ENCODE measurements at regions not wholly inside any gene's neighbourhood (a gene's known extent, or its start where the extent isn't known, plus 50 kb on each side); places are given as distances from the start of the nearest gene placed in this dataset.
A peak's percentile ranks its signal among the peaks of the same experiment; 100 is the strongest.

- no peaks in the 10 kb centered on the region for H3K27me3 ChIP-seq (ENCODE audit: low read length)
- TF ChIP-seq EZH2phosphoT487 (conservative IDR thresholded peaks at IDR 0.05; ENCODE audit: low read length), result no peak
- no peak for TF ChIP-seq CTCF (IDR thresholded peaks at IDR 0.05; ENCODE audit: insufficient read depth, low read length, poor library complexity, severe bottlenecking)
- no peak overlapping the region for H3K9ac ChIP-seq (ENCODE audit: low read length)
- H3K27ac ChIP-seq (ENCODE audit: low read depth, low read length), result no peak overlapping the region
- H2AFZ ChIP-seq (ENCODE audit: low read depth, low read length, severe bottlenecking), result peak overlapping the region; percentile 28
- H3K36me3 ChIP-seq (ENCODE audit: low read length), result no peaks in the 10 kb centered on the region
- no peaks in the 10 kb centered on the region for H3K9me3 ChIP-seq (ENCODE audit: insufficient read depth, low read length)
- no peaks in the 10 kb centered on the region for H4K20me1 ChIP-seq (ENCODE audit: low read depth, low read length)
- no peaks in the 10 kb centered on the region for H3K9me2 ChIP-seq (replicated peaks; ENCODE audit: insufficient read depth, low read length)
- no peaks in the 10 kb centered on the region for H3K79me2 ChIP-seq (ENCODE audit: insufficient read depth, low read length)
- no peak overlapping the region for H3K4me3 ChIP-seq (ENCODE audit: insufficient read depth, low read length, poor library complexity, severe bottlenecking)
- no peak overlapping the region for H3K4me2 ChIP-seq (ENCODE audit: low read depth, low read length, poor library complexity, severe bottlenecking)
- no peaks in the 10 kb centered on the region for H3F3A ChIP-seq (ENCODE audit: insufficient read depth)
Observed at GRCh38 chr1:79588719-79589118, 582.2 kb upstream of the ADGRL4 start.

- H4K20me1 ChIP-seq (ENCODE audit: low read depth, low read length), result no peaks in the 10 kb centered on the region
- no peak overlapping the region for H2AFZ ChIP-seq (ENCODE audit: low read depth, low read length, severe bottlenecking)
- no peaks in the 10 kb centered on the region for H3K27me3 ChIP-seq (ENCODE audit: low read length)
- no peak overlapping the region for H3K27ac ChIP-seq (ENCODE audit: low read depth, low read length)
- no peak overlapping the region for H3K4me3 ChIP-seq (ENCODE audit: insufficient read depth, low read length, poor library complexity, severe bottlenecking)
- H3K36me3 ChIP-seq (ENCODE audit: low read length), result no peaks in the 10 kb centered on the region
- no peaks in the 10 kb centered on the region for H3K9me3 ChIP-seq (ENCODE audit: insufficient read depth, low read length)
- H3K4me2 ChIP-seq (ENCODE audit: low read depth, low read length, poor library complexity, severe bottlenecking), result no peak overlapping the region
- no peaks in the 10 kb centered on the region for H3F3A ChIP-seq (ENCODE audit: insufficient read depth)
- no peaks in the 10 kb centered on the region for H3K9me2 ChIP-seq (replicated peaks; ENCODE audit: insufficient read depth, low read length)
- H3K79me2 ChIP-seq (ENCODE audit: insufficient read depth, low read length), result no peaks in the 10 kb centered on the region
- TF ChIP-seq CTCF (IDR thresholded peaks at IDR 0.05; ENCODE audit: insufficient read depth, low read length, poor library complexity, severe bottlenecking) (no peak), EZH2phosphoT487 (conservative IDR thresholded peaks at IDR 0.05; ENCODE audit: low read length) (no peak)
- H3K9ac ChIP-seq (ENCODE audit: low read length), result no peak overlapping the region
Observed at GRCh38 chr1:79587229-79587628, 580.7 kb upstream of the ADGRL4 start.

GRCh38 chr1:79585801-79586200 is 579.3 kb upstream of the ADGRL4 start:
- H2AFZ ChIP-seq (ENCODE audit: low read depth, low read length, severe bottlenecking), result no peak overlapping the region
- H3K9me3 ChIP-seq (ENCODE audit: insufficient read depth, low read length), result no peaks in the 10 kb centered on the region
- no peaks in the 10 kb centered on the region for H3K36me3 ChIP-seq (ENCODE audit: low read length)
- no peaks in the 10 kb centered on the region for H3K27me3 ChIP-seq (ENCODE audit: low read length)
- H3K4me2 ChIP-seq (ENCODE audit: low read depth, low read length, poor library complexity, severe bottlenecking), result no peak overlapping the region
- no peak overlapping the region for H3K27ac ChIP-seq (ENCODE audit: low read depth, low read length)
- no peak overlapping the region for H3K4me3 ChIP-seq (ENCODE audit: insufficient read depth, low read length, poor library complexity, severe bottlenecking)
- no peaks in the 10 kb centered on the region for H4K20me1 ChIP-seq (ENCODE audit: low read depth, low read length)
- no peaks in the 10 kb centered on the region for H3K9me2 ChIP-seq (replicated peaks; ENCODE audit: insufficient read depth, low read length)
- no peaks in the 10 kb centered on the region for H3K79me2 ChIP-seq (ENCODE audit: insufficient read depth, low read length)
- TF ChIP-seq EZH2phosphoT487 (conservative IDR thresholded peaks at IDR 0.05; ENCODE audit: low read length) (no peak), CTCF (IDR thresholded peaks at IDR 0.05; ENCODE audit: insufficient read depth, low read length, poor library complexity, severe bottlenecking) (no peak)
- no peak overlapping the region for H3K9ac ChIP-seq (ENCODE audit: low read length)
- H3F3A ChIP-seq (ENCODE audit: insufficient read depth), result no peaks in the 10 kb centered on the region

Measured in SU-DHL-6 (cell line).